CD4-positive, alpha-beta T cell treated with Interleukin-2 at 100 ng/mL for 4 hours (primary cell): ENCODE measurements at regions not wholly inside any gene's neighbourhood (a gene's known extent, or its start where the extent isn't known, plus 50 kb on each side); places are given as distances from the start of the nearest gene placed in this dataset.
"Not testable (repeated sequence)": the region's sequence is repeated elsewhere in the genome, so short reads cannot be mapped to it uniquely, and the experiment has no call there.

Experiments
- DNase-seq: peaks from one replicate; pipeline ENCODE4 v3.0.0-alpha.2; 2020; ENCODE audit warnings: low spot score

GRCh38 chr2:48221846-48222516 is 92.5 kb upstream of the FOXN2 start:
- DNase-seq = no peak

GRCh38 chr2:48227617-48228344 is 86.7 kb upstream of the FOXN2 start:
- DNase-seq = no peak

DNA sequence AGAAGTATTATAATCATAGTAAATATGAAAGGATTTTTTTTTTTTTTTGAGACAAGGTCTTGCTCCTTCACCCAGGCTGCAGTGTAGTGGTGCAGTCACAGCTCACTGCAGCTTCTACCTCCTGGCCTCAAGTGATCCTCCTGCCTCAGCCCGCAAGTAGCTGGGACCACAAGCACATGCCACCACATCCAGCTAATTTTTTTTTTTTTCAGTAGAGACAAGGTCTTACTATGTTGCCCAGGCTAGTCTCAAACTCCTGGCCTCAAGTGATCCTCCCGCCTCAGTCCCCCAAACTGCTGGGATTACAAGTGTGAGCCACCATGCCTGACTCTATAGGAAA is 86.2 kb upstream of the FOXN2 start:
- no peak for DNase-seq

GRCh38 chr2:48229063-48229462 is 85.4 kb upstream of the FOXN2 start:
- no peak for DNase-seq

- no peak for DNase-seq
Measured at GRCh38 chr2:48230834-48231233, 83.6 kb upstream of the FOXN2 start.

- no peak for DNase-seq
Measured at GRCh38 chr2:48232351-48232750, 82.1 kb upstream of the FOXN2 start.

DNA sequence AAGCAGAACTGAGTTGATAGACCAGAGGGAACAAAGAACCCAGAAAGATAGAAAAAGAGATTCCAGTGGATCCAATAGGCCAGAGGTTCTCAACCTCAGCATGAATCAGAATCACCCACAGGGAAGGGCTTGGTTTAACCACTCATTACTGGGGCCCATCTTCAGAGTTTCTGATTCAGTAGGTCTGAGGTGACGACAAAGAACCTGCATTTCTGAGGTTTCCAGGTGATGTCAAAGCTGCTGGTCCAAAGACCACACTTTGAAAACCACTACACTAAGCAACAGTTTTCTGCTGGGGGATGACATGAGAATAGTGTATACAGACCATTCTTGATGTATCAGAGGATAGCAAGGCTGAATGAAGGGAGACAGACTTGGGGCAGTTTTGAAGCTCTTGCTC is 81.5 kb upstream of the FOXN2 start:
- DNase-seq = no peak

- not testable (repeated sequence) for DNase-seq
Measured at GRCh38 chr2:48233824-48234223, 80.7 kb upstream of the FOXN2 start.

DNA sequence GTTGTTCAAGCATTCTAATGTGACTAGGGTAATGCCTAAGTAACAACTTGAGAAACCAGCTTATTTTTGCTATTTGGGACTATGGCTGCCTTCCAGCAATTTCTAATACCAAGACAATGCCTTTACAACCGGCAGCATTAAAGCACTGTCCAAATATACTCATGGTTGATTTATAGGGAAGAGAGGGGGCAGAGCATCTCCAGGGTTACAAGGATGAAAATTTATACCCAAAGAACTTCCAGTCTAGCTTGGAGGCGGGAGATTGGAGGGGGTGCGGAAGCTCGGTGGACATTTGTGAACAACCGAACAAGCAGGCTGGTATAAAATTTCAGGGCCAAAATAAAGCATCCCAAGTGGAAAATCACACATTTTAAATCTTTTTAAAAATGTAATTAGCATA is 79.4 kb upstream of the FOXN2 start:
- no peak for DNase-seq

GRCh38 chr2:48238381-48238780 is 76.1 kb upstream of the FOXN2 start:
- DNase-seq = no peak

GRCh38 chr2:48240912-48241311 is 73.6 kb upstream of the FOXN2 start:
- no peak for DNase-seq

GRCh38 chr2:48247206-48247605 is 67.3 kb upstream of the FOXN2 start:
- DNase-seq = no peak

GRCh38 chr2:48248251-48248933 is 66.1 kb upstream of the FOXN2 start:
- DNase-seq = no peak

DNA sequence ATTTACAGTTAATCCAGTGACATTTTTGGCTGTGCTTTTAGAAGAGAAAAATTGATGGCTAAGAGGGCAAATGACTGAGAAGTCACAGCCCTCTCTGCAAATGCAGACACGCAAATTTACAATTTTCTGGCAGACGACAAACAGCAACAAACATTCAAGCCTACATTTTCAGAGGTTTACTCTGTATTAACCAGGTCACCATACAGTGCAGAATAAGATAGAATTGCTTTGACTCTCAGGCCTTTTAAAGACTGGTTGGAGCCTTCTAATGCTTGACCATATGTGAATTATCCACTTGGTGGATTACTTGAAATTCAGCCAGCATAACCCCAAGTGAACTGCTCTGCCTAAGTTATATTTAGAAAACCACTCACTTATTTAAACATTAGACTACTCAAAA is 65.5 kb upstream of the FOXN2 start:
- DNase-seq = no peak

- no peak for DNase-seq
Measured at GRCh38 chr2:48249631-48250473, 64.6 kb upstream of the FOXN2 start.

GRCh38 chr2:48250474-48250844 is 64.0 kb upstream of the FOXN2 start:
- DNase-seq = no peak

- no peak for DNase-seq
Measured at GRCh38 chr2:48250943-48251342, 63.5 kb upstream of the FOXN2 start.

GRCh38 chr2:48251437-48252148 is 62.9 kb upstream of the FOXN2 start:
- no peak for DNase-seq

GRCh38 chr2:48253301-48253700 is 61.2 kb upstream of the FOXN2 start:
- DNase-seq = no peak

DNA sequence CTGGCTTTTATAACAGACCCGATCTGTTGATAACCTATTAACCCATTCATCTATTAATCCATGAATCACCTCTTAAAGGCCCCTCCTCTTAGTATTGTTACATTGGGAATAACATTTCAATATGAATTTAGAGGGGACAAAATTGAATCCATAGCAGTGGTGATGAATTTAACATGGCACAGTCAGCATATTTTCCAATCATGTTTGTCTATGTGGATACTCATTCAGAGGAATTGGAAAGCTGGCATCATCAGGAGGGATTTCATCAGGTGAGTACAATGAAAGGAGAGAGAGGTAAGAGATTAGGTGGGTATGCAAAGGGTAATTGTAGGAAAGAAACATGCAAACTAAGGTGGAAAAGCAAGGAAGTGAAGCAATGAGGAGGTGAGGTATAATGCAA is 59.6 kb upstream of the FOXN2 start:
- DNase-seq = no peak

GRCh38 chr2:48257456-48257855 is 57.0 kb upstream of the FOXN2 start:
- DNase-seq = no peak
